CD4-positive, alpha-beta T cell treated with Interleukin-17A for 1 hour (primary cell): ENCODE measurements at regions not wholly inside any gene's neighbourhood (a gene's known extent, or its start where the extent isn't known, plus 50 kb on each side); places are given as distances from the start of the nearest gene placed in this dataset.
"Not testable (repeated sequence)": the region's sequence is repeated elsewhere in the genome, so short reads cannot be mapped to it uniquely, and the experiment has no call there.

Experiments
- DNase-seq: peaks from one replicate; pipeline ENCODE4 v3.0.0-alpha.2; 2020

DNA sequence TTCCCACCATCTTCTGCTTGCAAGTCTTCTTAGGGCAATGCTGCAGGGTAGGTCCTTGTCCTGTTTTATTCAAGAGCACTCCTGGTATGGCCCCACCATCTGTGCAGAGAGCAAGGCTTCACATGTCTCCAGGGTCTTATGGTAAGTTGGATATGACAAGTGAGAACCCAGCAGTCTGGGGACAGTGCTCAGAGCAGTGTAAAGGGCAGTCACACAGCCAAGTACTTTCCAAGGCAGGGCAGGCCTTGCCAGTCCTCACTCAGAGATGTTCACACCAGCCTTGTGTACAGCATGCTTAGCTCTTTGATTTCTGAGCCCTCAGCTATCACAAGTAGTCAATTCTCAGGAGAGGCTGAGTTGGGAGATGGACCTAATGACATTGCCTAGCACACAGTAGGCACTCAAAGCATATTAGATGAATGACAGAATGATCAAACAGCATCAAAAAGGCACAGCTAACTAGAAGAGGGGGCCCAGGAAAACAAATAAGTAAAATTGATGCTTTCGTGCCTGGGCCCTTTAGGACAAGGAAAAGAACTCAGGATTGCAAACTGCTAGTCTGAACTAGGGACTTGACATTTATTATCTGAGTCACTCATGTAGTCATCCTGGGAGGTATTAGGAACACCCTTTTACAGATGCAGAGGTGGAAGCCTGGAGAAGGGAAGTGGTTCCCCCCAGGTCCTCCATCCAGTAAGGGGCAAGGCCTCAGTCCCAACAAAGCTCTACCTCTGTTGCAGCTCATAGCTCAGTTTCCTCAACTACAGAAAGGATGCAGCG is 86.7 kb upstream of the CTAGE1 start:
- no peak for DNase-seq

DNA sequence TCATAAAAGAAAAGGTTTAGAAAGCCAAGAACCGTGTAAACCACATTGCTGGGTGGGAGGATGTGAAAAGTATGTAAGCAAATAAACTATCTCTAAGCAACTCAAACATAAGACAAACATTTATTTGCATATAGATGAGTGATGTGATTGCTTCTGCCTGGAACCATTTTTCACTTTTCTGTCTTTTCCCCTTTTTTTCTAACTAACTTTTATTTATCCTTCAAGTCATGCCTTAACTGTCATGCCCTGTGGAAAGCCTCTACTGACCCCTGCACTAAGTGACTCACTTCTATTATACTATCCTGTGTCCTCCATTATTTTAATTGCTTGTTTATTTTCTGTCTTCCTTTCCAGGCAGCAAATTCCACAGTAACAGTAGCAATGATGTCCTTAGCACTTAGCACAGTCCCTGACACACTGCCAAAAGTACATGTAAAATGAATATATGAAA is 87.5 kb upstream of the CTAGE1 start:
- DNase-seq = no peak

DNA sequence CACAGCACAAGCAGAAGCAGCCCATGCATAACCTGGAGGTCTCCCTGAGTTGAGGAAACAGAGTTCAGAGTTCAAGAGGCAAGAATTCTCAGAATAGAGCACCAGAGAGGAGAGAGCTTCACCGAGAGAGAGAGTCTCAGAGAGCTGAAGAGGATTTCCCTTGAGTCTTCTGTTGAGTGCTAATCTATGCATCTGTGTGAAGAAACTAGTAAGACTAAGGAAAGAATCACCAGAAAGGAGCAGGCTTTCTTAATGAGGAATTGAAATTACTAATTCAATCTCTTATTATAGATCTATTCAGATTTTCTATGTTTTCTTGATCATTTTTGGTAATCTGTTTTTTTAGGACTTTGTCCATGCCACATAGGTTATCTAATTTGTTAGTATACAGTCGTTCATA is 89.3 kb upstream of the CTAGE1 start:
- DNase-seq = no peak

DNA sequence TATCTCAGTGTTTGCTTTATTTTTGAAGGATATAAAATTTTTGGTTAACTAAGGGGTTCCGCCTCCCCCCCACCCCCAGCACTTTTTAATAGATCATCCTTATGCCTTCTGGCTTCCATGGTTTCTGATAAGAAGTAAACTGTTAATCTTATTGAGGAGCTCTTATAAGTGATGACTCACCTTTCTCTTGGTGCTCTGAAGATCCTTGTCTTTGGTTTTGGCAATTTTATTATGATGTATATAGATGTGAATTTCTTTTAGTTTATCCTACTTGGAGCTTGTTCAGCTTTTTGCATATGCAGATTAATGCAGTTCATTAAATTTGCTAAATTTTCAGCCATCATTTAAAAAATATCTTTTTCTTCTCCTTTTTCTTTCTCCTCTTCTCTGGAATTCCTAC is 91.7 kb upstream of the CTAGE1 start:
- no peak for DNase-seq

DNA sequence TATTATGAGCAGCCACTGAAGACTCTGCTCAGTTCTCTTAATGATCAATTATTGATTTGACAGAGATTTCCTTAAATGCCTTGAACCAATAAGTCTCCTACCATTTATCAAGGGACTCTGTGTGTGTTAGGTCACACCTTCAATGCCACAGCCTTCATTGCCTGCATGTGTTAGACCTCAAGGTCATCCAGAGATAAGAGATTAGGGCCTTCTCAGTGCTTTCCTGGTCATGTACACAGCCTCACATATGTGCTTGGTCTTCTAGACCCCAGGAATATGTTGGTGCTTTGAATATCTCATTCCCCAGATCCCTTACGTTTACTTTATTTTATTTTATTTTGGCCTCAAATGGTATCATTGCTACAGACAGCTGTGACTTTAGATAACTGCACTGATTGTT is 93.0 kb upstream of the CTAGE1 start:
- no peak for DNase-seq

DNA sequence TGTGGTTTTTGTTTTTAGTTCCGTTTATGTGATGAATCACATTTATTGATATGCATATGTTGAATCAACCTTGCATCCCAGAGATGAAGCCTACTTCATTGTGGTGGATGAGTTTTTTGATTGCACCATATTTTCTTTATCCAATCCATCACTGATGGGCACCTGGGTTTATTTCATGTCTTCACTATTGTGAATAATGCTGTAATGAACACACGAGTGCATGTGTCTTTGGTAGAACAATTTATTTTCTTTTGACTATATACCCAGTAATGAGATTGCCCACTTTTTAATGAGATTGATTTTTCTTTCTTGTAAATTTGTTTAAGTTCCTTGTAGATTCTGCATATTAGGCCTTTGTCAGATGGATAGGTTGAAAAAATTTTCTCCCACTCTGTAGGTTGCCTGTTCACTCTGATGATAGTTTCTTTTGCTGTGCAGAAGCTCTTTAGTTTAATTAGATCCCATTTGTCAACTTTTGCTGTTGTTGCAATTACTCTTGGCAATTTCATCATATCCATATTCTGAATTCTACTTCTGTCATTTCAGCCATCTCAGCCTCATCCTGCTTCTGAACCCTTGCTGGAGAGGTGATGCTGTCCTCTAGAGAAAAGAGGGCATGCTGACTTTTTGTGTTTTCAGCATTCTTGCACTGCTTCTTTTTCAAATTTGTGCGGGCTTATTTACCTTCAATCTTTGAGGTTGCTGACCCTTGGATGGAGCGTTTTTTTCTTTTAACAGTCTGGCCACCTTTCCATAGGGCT is 96.2 kb upstream of the CTAGE1 start:
- no peak for DNase-seq

DNA sequence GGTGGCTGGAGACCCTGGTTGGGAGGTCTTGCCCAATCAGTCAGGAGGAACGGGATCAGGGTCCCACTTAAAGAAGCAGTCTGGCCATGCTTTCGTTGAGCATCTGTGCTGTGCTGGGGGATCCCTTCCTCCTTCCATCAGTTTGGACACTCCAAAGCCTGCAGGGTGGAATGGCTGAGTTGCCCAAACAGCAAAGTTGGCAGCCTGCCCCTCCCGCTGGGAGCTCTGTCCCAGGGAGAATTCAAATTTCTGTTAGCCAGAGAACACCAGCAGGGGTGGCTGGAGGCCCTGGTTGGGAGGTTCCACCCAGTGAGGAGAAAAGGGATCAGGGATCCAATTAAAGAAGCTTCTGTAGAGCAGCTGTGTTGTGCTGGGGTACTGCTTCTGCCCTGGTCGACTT is 96.9 kb upstream of the CTAGE1 start:
- no peak for DNase-seq

DNA sequence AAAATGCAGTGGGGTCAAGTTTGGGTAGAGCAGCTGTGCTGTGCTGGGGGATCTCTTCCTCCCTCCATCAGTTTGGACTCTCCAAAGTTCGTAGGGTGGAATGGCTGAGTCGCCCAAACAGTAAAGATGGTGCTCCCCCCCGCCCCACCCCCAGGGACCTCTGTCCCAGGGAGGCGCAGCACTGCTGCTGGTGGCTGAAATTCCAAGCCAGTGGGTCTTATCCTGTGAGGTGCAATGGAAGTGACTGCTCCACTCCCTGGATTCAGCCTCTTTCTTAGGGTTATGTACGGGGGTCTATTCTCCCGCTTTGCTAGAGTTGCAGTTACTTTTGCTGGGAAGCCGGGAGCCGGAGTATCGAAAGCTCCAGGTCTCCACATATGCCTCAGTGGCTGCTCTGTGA is 97.5 kb upstream of the CTAGE1 start:
- DNase-seq = no peak

DNA sequence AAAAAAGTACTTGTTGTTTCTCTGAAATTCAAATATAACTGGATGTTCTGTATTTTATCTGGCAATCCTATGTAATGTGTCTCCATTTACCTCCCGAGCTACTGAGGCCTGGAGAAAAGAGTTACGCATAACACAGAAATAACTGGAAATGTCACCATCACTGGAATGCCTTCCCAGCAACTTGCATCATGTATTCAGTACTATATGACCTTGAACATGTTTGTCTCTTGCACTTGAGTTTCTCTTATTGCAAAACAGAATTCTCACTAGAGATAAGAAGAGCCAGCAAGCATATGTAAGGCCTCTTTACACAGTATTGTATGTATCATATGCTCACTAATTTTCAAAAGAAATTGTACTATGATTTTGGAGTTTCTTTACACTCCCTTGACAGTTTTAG is 99.6 kb upstream of the CTAGE1 start:
- DNase-seq = no peak

DNA sequence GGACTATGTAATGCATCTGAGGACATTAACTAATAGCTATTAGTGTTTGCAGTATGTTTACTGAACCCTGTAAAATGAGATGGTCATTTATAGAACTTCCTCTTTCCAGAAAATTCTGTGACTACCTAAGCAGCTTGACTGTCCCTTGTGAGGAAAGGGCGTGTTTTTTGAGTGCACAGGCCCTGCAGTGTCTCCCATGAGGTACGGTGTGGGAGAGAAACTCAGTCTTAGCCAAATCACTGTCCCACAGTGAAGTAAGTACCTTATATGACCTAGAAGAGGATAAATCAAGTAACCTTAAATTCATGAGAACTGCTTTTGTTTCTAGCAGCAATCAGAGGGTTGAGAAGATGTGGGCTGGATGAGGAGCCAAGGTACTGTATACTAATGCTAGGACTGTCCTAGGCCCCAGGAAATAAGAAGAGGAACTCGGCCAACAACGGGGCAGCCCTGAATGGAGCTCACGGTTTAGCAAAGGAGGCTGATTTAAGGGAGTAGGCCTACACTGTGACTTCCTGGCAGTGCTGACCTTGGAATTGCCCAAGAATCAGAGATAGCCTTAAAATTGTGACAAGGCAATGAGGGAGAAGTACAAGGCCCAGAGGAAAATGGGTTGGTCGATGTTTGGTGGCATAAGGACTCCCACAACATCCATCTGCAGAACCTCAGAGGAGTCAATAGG is 103.5 kb upstream of the CTAGE1 start:
- DNase-seq = no peak

DNA sequence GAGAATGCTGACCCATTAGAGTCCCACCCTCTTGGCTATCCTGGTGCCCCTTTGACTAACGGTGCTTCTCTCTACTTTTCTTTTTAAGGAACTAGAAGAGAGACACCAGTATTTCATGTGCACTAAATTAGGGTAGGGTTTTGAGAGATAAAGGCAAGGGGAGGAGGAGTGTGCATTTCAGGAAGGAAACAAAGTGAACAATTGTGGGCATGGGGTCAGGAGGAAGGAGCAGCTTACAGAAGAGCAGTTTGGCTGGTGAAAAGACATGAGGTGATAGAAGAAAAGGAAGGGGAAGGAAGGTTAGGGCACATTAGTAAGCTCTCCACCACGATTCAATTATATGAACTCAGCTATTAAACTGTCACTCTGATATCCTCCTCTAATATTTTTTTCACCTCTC is 105.8 kb upstream of the CTAGE1 start:
- DNase-seq = no peak

DNA sequence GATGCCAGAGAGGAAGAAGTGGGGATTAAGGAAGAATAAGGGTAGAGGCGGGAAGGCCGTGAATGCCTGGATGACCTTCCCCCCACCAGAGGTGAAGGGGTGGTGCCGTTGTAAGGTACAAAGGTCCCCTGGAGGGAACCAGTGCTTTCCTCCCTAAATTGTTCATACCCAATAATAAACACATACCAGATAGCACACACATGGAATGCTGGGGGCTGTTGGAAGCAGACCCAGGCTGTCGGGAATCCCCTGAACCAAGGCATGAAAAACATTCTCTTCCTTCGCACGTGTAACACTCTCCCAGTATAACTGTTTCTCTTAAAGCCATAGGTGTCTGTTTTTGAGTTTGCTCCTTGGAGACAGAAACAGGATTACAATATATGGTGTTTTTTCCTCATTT is 107.1 kb upstream of the CTAGE1 start:
- no peak for DNase-seq

DNA sequence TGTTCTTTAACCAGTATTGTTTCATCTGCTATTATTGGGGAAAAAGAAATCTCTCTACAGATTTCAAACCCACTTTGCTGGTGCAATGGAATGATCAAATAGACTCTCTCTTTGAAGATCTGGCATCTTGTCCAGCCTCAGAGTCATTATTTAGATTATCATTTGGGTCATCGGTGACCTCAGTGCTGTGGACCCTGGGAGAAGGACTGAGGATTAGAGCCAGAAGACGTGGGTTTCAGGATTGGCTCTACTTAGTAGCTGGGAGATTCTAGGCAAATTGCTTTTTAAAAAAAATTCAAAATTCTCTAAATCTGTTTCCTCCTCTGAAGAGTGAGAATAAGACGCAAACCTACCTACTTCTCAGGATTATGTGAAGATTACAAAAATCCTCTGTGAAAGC is 107.6 kb upstream of the CTAGE1 start:
- DNase-seq = no peak

DNA sequence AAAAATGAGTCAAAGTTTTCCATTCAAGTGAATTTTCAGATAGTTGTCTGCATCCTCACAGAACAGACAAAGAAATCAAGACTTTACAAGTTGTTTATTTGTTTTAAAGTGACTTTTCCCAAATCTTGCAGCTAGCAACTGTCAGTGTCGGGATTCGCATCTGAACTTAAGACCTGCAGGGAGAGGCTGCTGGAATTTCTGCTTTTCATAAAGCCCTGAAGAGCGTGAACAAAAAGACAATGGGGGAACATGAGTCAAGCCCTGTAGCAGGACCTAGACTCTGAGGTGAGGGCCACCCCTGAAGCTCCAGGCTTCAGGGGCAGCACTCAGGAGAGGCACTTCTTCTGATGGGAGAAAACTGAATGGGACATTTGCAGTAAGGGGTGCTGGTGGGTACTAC is 108.2 kb upstream of the CTAGE1 start:
- no peak for DNase-seq

DNA sequence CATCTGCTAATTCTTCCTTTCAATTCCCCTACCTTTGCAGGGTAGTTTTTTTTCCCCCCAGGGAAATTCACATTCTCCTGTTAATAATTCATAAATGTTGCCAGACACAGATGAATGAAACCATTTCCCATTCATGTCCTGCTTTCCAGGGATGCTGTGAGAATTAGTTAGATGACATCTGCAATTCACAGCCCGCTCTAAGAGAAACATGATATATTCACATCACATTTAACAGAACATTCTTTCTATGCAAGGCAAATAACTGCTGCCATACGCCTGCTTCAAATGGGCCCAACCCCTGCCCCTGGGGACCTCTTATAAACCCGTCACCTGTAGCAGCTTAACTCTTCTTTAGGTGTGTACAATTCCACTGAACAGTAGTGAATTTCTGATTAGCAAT is 110.6 kb upstream of the CTAGE1 start:
- DNase-seq = no peak

DNA sequence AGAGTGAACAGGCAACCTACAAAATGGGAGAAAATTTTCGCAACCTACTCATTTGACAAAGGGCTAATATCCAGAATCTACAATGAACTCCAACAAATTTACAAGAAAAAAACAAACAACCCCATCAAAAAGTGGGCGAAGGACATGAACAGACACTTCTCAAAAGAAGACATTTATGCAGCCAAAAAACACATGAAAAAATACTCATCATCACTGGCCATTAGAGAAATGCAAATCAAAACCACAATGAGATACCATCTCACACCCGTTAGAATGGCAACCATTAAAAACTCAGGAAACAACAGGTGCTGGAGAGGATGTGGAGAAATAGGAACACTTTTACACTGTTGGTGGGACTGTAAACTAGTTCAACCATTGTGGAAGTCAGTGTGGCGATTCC is 117.0 kb upstream of the CTAGE1 start:
- DNase-seq = not testable (repeated sequence)

DNA sequence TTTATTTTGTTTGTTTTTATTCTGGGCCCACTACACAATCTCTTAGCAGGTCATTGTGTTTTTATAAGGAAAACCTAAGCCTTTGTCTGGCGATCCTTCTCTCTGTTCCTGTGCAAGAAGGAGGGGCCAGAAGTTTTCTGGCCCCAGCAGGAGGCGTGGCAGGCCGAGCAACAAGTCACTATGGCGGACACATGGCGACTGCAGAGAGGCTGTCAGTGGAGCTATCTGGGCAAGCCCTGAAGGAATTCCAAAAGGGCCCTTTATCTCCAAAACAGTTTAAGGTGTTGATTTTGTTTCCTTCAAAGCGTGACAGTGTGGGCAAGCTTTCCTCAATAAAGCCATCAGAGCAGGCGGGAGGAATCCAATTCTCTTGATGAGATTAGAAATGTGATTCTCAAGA is 118.8 kb upstream of the CTAGE1 start:
- DNase-seq = no peak

DNA sequence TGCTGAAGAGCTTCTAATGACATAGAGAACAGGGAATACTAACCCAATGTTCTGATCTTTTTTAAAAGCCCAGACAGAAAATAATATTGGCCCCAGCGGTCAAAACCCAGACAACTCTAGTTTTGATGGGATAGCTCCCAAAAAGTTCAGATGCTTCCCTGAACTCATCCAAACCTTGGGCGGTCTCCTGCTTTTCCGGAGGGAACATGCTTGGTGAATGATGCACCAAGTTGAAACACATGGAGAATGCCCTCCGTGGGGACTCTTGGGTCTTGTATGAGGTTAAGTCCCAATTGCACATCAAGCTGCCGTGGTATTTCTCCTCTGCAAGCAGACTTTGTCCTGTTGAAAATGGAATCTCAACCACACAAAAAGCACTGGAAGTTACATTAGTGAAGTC is 120.7 kb upstream of the CTAGE1 start:
- no peak for DNase-seq

DNA sequence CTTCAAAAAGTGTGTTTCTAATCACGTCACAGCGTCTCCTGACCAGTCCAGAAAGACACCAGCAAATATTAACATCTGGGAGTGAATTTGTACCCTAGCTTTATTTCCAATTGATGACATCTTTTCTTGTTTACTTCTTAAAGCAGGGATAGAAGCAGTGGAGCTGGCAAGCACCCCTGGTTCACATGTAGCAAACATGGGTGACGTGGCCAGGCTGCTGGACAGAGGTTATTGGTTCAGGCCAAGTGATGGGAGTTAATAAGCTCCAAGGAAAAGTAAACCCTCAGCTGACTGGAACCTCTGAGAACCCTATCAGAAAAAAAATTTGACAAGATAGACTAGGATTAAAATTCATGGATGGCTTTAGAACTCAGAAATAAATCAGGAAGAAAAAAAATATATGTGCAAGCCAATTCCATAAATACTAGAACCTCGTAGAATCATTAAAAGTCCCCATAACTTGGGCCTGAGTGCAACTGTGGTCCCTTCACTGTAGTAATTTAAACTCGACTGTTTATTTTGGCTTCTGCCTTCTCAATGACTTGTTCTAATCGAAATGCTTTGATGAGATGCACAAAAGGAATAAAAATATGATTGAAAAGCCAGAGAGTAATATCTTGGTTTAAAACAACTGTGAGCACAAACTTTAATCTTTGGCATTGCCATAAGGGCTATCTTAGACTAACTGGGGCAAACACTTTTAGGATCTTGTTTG is 121.5 kb upstream of the CTAGE1 start:
- no peak for DNase-seq

DNA sequence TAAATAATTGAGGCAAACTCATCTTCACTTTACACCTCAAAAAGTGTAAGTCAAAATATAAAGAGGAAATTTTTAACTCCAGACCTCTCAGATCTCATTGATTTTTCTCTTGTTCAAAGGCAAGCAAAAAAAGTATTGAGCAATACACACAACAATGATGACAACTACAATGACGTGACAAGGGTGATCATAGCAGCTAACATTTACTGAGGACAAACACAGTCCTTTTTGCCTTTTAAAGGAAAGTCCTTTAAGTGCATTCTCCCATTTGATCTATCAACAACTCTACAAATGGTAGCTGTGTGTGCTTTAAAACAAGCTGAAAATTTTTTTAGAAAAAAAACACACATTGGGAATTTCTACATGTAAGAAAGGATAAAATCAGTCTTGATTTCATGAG is 123.5 kb upstream of the CTAGE1 start:
- DNase-seq = no peak

DNA sequence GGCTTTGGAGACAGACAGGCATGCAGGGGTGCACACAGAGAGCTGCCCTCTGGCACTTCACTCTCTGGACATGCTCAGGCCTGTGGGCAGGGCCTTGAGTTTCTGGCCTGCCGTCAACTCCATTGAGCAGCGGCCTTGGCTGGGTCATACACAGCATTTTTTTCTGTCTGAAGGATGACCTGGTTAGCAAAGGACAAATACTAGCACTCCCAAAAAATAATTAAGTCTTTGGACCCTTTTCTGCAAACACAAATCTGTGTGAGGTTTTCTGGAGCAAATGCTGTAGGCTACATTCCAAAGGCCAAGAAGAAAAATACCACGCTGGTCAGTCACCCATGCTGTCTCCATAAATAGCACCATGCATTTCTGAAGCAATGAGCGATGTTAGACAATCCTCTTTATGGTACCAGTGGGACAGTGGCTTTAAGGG is 124.7 kb upstream of the CTAGE1 start:
- DNase-seq = no peak

DNA sequence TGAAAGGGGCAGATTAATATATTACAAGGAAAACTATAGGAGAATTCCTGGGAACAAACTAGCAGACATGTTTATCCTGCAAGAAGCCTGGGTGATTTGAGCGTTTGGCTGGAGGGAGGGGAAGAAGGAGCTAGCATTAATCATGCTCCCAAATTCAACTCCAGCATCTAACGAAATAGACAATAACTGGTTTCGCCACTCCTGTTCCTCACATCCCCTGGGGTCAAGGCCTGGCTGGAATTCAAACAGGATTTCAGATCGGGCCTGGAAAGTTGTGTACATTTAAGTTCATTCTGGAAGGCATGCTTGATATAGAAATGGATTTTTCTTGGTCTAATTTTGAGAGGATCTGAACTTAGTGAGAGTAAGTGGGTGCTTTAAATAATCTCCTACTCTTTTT is 126.1 kb upstream of the CTAGE1 start:
- DNase-seq = no peak

DNA sequence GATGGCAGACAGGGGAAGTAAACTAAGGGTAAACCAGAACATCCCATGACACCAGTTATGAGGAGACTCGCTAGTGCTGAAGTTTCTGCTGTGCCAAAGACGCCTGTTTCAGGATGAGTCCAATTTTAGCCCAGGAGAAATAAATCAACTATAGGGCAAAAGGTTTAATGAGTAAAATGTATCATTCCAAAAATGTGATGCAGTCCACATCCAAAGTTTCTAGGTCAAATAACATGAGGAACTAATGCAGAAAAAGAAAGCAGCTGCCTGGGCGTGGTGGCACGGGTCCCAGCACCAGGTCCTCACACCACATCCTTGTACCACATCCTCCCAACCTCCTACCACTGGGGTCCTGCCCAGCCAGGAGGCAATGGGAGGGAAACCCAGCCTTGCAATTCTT is 126.9 kb upstream of the CTAGE1 start:
- DNase-seq = no peak
